CD14-positive monocyte (primary cell): ENCODE measurements at regions not wholly inside any gene's neighbourhood (a gene's known extent, or its start where the extent isn't known, plus 50 kb on each side); places are given as distances from the start of the nearest gene placed in this dataset.
"Not testable (repeated sequence)": the region's sequence is repeated elsewhere in the genome, so short reads cannot be mapped to it uniquely, and the experiment has no call there.

ENCODE experiments used
- DNase-seq, 3 donors: peaks; one replicate each; pipeline ENCODE4 v3.0.0-alpha.2; 2011 to 2022
- H2AFZ ChIP-seq: 2 replicates; pipeline ENCODE4 v1.6.0; 2012; ENCODE audit warnings: mild to moderate bottlenecking, low read depth, low read length, inconsistent platforms; ENCODE audit not compliant: insufficient read depth, poor library complexity, severe bottlenecking
- H3K27ac ChIP-seq, 2 donors: 1 replicate in 1 of 2; 2 replicates in 1 of 2; pipeline ENCODE4 v1.5.1; 2012 to 2013; ENCODE audit warnings: low read length in 2 of 2, control low read depth in 1 of 2, inconsistent platforms in 1 of 2, low read depth in 1 of 2, mild to moderate bottlenecking in 1 of 2
- H3K27me3 ChIP-seq, 2 donors: one replicate each; pipeline versions ENCODE4 v1.6.0 to v1.6.1; 2011 to 2013; ENCODE audit warnings: low read length in 2 of 2; ENCODE audit not compliant: control insufficient read depth in 2 of 2, insufficient read depth in 2 of 2
- H3K36me3 ChIP-seq, 2 donors: replicated peaks in 1 of 2; 1 replicate in 1 of 2; 2 replicates in 1 of 2; pipeline versions ENCODE4 v1.5.1 to v1.6.1; 2012 to 2013; ENCODE audit warnings: low read length in 2 of 2, control low read depth in 1 of 2, inconsistent platforms in 1 of 2, mild to moderate bottlenecking in 1 of 2; ENCODE audit not compliant: insufficient read depth in 2 of 2, control insufficient read depth in 1 of 2
- H3K4me1 ChIP-seq, 2 donors: 1 replicate in 1 of 2; 2 replicates in 1 of 2; pipeline versions ENCODE4 v1.5.1 to v1.6.1; 2012 to 2013; ENCODE audit warnings: low read length in 2 of 2, control low read depth in 1 of 2, inconsistent platforms in 1 of 2, mild to moderate bottlenecking in 1 of 2, moderate library complexity in 1 of 2; ENCODE audit not compliant: insufficient read depth in 2 of 2, control insufficient read depth in 1 of 2
- H3K4me2 ChIP-seq: replicated peaks from 2 replicates; pipeline ENCODE3; 2012; ENCODE audit warnings: low read length, moderate library complexity, mild to moderate bottlenecking; ENCODE audit not compliant: poor library complexity, severe bottlenecking; ENCODE audit errors: extremely low read depth
- H3K4me3 ChIP-seq, 3 experiments: fragments of 200-600 bp in 1 of 3; sonication (generic) in 1 of 3; replicated peaks in 1 of 3; 1 replicate in 2 of 3; 2 replicates in 1 of 3; pipeline ENCODE4 v1.5.1; 2011 to 2013; ENCODE audit warnings: low read length in 3 of 3, mild to moderate bottlenecking in 3 of 3, control low read depth in 2 of 3, low read depth in 2 of 3, inconsistent platforms in 1 of 3, moderate library complexity in 1 of 3
- H3K79me2 ChIP-seq: 2 replicates; pipeline ENCODE4 v1.6.0; 2012; ENCODE audit warnings: mild to moderate bottlenecking, control low read depth, inconsistent platforms, low read length, moderate library complexity; ENCODE audit not compliant: insufficient read depth
- H3K9ac ChIP-seq: 2 replicates; pipeline ENCODE4 v1.6.0; 2017; ENCODE audit warnings: low read length, mild to moderate bottlenecking; ENCODE audit not compliant: insufficient read depth, poor library complexity, severe bottlenecking
- H3K9me3 ChIP-seq, 2 donors: replicated peaks in 1 of 2; 1 replicate in 1 of 2; 2 replicates in 1 of 2; pipeline versions ENCODE4 v1.5.1 to v1.6.1; 2012 to 2013; ENCODE audit warnings: low read length in 2 of 2, control low read depth in 1 of 2; ENCODE audit not compliant: control insufficient read depth in 1 of 2, insufficient read depth in 1 of 2
- H4K20me1 ChIP-seq: 2 replicates; pipeline ENCODE4 v1.6.0; 2012; ENCODE audit warnings: mild to moderate bottlenecking, low read length, control low read depth, moderate library complexity; ENCODE audit not compliant: insufficient read depth
- H3K27ac Mint-ChIP-seq, 7 donors: one replicate each; pipeline ENCODE4 v1.8.0; 2020; ENCODE audit warnings: mild to moderate bottlenecking in 7 of 7, mixed read lengths in 7 of 7, moderate library complexity in 6 of 7, inconsistent platforms in 2 of 7
- H3K27me3 Mint-ChIP-seq, 3 donors: one replicate each; pipeline ENCODE4 v1.8.0; 2021 to 2022; ENCODE audit warnings: low read depth in 3 of 3, mild to moderate bottlenecking in 3 of 3, mixed read lengths in 3 of 3, moderate library complexity in 3 of 3, inconsistent platforms in 1 of 3
- H3K36me3 Mint-ChIP-seq, 2 donors: one replicate each; pipeline ENCODE4 v1.8.0; 2020; ENCODE audit warnings: mixed read lengths in 2 of 2, inconsistent platforms in 1 of 2, mild to moderate bottlenecking in 1 of 2
- H3K4me1 Mint-ChIP-seq: one replicate; pipeline ENCODE4 v1.8.0; 2020; ENCODE audit warnings: mild to moderate bottlenecking, mixed read lengths
- H3K4me3 Mint-ChIP-seq, 2 donors: one replicate each; pipeline ENCODE4 v1.8.0; 2020; ENCODE audit warnings: mild to moderate bottlenecking in 2 of 2, mixed read lengths in 2 of 2, moderate library complexity in 1 of 2
- H3K9me3 Mint-ChIP-seq, 7 donors: one replicate each; pipeline ENCODE4 v1.8.0; 2020 to 2022; ENCODE audit warnings: mixed read lengths in 7 of 7, mild to moderate bottlenecking in 6 of 7, moderate library complexity in 6 of 7, inconsistent platforms in 2 of 7
- CTCF ChIP-seq: fragments of 200-600 bp; IDR thresholded peaks from one replicate; pipeline ENCODE4 v1.8.0; 2022; ENCODE audit warnings: antibody characterized with exemption, mild to moderate bottlenecking
- WGBS: methylation state at CpG from one replicate; pipeline ENCODE4 v1.1.5; 2013; ENCODE audit warnings: missing lambda C conversion rate; ENCODE audit not compliant: insufficient coverage; 5-methylcytosine and 5-hydroxymethylcytosine counted together
- intact Hi-C, 2 donors: fragments of 100-400 bp; cut with micrococcal nuclease; formaldehyde crosslinking; loops; one replicate each; pipeline versions ENCODE4 v1.15.0 to v1.15.1; 2023

- no peaks in the 10 kb centered on the region for H3K36me3 ChIP-seq
- no CpG with 5 or more reads among the region's 3 CpGs for WGBS
- Mint-ChIP-seq H3K9me3 (peaks cover 20 to 26% (median 23%) of the 10 kb centered on the region in 7 donors), H3K36me3 (peaks cover 0 to 9% of the 10 kb centered on the region in 2 donors), H3K27ac (peak overlapping the region in 6 of 7 donors; percentile 4 to 89 (median 69)), H3K4me3 (no peak overlapping the region), H3K4me1 (peaks cover 42% of the 10 kb centered on the region), H3K27me3 (peaks cover 0 to 3% (median 0%) of the 10 kb centered on the region in 3 donors)
- H3K27ac ChIP-seq = peak overlapping the region; percentile 53 to 83
- no peaks in the 10 kb centered on the region for H4K20me1 ChIP-seq
- no peak overlapping the region for H3K9ac ChIP-seq
- H3K4me3 ChIP-seq = peak overlapping the region in 1 of 3 experiments; percentile 64
- H3K4me1 ChIP-seq = peaks cover 29 to 44% of the 10 kb centered on the region in 2 donors
- intact Hi-C loops = no loop called here
- H3K4me2 ChIP-seq = peak overlapping the region; percentile 65
- peak in 1 of 3 donors; percentile 5 for DNase-seq
- no peaks in the 10 kb centered on the region for H3K27me3 ChIP-seq
- H3K9me3 ChIP-seq = peaks cover 14 to 19% of the 10 kb centered on the region in 2 donors
- TF ChIP-seq CTCF = no peak
- no peaks in the 10 kb centered on the region for H3K79me2 ChIP-seq
- no peak overlapping the region for H2AFZ ChIP-seq
These were observed 149.0 kb upstream of the GOT2 start for GRCh38 chr16:58883131-58883530.

GRCh38 chr16:58882292-58882691 lies 148.2 kb upstream of the GOT2 start:
- H3K27ac Mint-ChIP-seq = peak overlapping the region; percentile 75 to 92 (median 88)

GRCh38 chr16:58878641-58879040 lies 144.5 kb upstream of the GOT2 start:
- not testable (repeated sequence) for H3K27ac ChIP-seq
- Mint-ChIP-seq H3K36me3 (peaks cover 0 to 20% of the 10 kb centered on the region in 2 donors), H3K9me3 (peaks cover 37 to 57% (median 45%) of the 10 kb centered on the region in 7 donors)

More at GRCh38 chr16:58882292-58882691, 148.2 kb upstream of the GOT2 start:
- Histone ChIP-seq H3K9ac (peak overlapping the region; percentile 45), H2AFZ (peak overlapping the region; percentile 66), H3K4me3 (peak overlapping the region in 2 of 3 experiments; percentile 27 to 64), H3K36me3 (no peaks in the 10 kb centered on the region), H3K4me2 (peak overlapping the region; percentile 65), H3K79me2 (no peaks in the 10 kb centered on the region), H3K27ac (peak overlapping the region; percentile 41 to 83), H3K9me3 (peaks cover 17 to 24% of the 10 kb centered on the region in 2 donors), H3K4me1 (peaks cover 29 to 44% of the 10 kb centered on the region in 2 donors), H4K20me1 (no peaks in the 10 kb centered on the region), H3K27me3 (no peaks in the 10 kb centered on the region)
- H3K4me1 Mint-ChIP-seq = peaks cover 42% of the 10 kb centered on the region
- H3K36me3 Mint-ChIP-seq = peaks cover 0 to 17% of the 10 kb centered on the region in 2 donors
- H3K4me3 Mint-ChIP-seq = peak overlapping the region; percentile 73 to 87
- no peak for TF ChIP-seq CTCF
- H3K27me3 Mint-ChIP-seq = peaks cover 0 to 3% (median 0%) of the 10 kb centered on the region in 3 donors
- intact Hi-C loops = no loop called here
- peak; percentile 50 to 59 (median 53) for DNase-seq
- 0% methylated on average over 1 of the region's 5 CpGs for WGBS
- peaks cover 28 to 34% (median 31%) of the 10 kb centered on the region in 7 donors for H3K9me3 Mint-ChIP-seq

More at GRCh38 chr16:58878641-58879040, 144.5 kb upstream of the GOT2 start:
- Histone ChIP-seq H3K9me3 (peaks cover 17 to 24% of the 10 kb centered on the region in 2 donors), H3K4me1 (peaks cover 29 to 35% of the 10 kb centered on the region in 2 donors)
- H3K36me3 ChIP-seq, intact Hi-C loops, H3K4me3 ChIP-seq, H2AFZ ChIP-seq, H3K27me3 ChIP-seq, H3K4me2 ChIP-seq, DNase-seq, H3K9ac ChIP-seq, H3K79me2 ChIP-seq, H3K4me3 Mint-ChIP-seq, H3K27ac Mint-ChIP-seq, H3K27me3 Mint-ChIP-seq, H4K20me1 ChIP-seq: not testable (repeated sequence)
- WGBS = over 99% methylated on average over 11 of the region's 11 CpGs
- H3K4me1 Mint-ChIP-seq = peaks cover 35% of the 10 kb centered on the region
